ENCODE measurements at regions not wholly inside any gene's neighbourhood (a gene's known extent, or its start where the extent isn't known, plus 50 kb on each side); places are given as distances from the start of the nearest gene placed in this dataset.

DNA sequence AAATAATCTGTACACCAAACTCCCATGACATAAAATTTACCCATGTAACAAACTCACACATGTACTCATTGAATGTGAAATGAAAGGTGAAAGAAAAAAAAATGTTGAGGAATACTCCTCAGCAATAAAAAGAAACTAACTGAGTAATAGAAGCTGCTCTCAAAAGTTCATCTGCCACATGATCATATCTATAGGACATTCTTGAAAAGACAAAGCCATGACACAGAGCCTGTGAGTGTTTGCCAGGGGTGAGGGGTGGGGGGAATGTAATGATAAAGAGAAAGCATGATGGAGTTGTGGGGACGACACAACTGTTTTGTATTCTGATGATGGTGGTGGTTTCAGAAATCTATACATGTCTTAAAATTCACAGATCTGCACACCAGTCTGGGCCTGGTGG is 52.2 kb upstream of the TMC5 start:
- Histone ChIP-seq H3K4me2 (ENCODE audit: low read depth, low read length) (no peak overlapping the region), H3K23ac (ENCODE audit: low read depth, low read length) (no peak overlapping the region), H4K20me1 (ENCODE audit: insufficient read depth, low read length) (no peaks in the 10 kb centered on the region), H2AK9ac (replicated peaks; ENCODE audit: low read depth, low read length, poor library complexity) (no peak overlapping the region), H3K4me3 (ENCODE audit: insufficient read depth, low read depth, low read length) (no peak overlapping the region), H2BK120ac (ENCODE audit: low read depth, low read length) (no peak overlapping the region), H2BK15ac (ENCODE audit: low read depth, low read length) (no peak overlapping the region), H3K18ac (ENCODE audit: low read depth, low read length) (no peak overlapping the region), H3K4me1 (ENCODE audit: control insufficient read depth, insufficient read depth, low read length) (no peaks in the 10 kb centered on the region), H3K9me3 (ENCODE audit: control insufficient read depth, insufficient read depth, low read length) (no peaks in the 10 kb centered on the region), H2AK5ac (ENCODE audit: low read depth, low read length) (no peak overlapping the region), H4K91ac (ENCODE audit: insufficient read depth, low read depth, low read length) (no peak overlapping the region), H3K36me3 (ENCODE audit: control insufficient read depth, insufficient read depth, low read length) (no peaks in the 10 kb centered on the region), H3K9me1 (ENCODE audit: insufficient read depth, low read length) (no peaks in the 10 kb centered on the region), H3K79me1 (ENCODE audit: low read depth in 1 of 2, low read length in 2 of 2) (no peaks in the 10 kb centered on the region), H3K27ac (ENCODE audit: insufficient read depth, low read length) (no peak overlapping the region), H3K14ac (replicated peaks; ENCODE audit: low read depth, low read length) (no peak overlapping the region), H3K9ac (ENCODE audit: low read depth, low read length) (no peak overlapping the region), H4K8ac (ENCODE audit: low read depth in 2 of 2, low read length in 2 of 2) (no peak overlapping the region), H2BK20ac (ENCODE audit: low read depth, low read length) (no peak overlapping the region), H3K27me3 (ENCODE audit: control insufficient read depth, insufficient read depth, low read length) (no peaks in the 10 kb centered on the region), H3K4ac (ENCODE audit: low read depth, low read length) (no peak overlapping the region), H3K56ac (ENCODE audit: extremely low read depth, insufficient read depth, low read length) (no peak overlapping the region), H4K5ac (ENCODE audit: low read depth, low read length) (no peak overlapping the region), H2BK5ac (ENCODE audit: low read depth, low read length, poor library complexity, severe bottlenecking) (no peak overlapping the region), H2AFZ (replicated peaks; ENCODE audit: low read length, poor library complexity) (no peak overlapping the region)
- no peak for TF ChIP-seq MAFK (IDR thresholded peaks at IDR 0.05; ENCODE audit: low read depth, low read length)
- TF ChIP-seq RCOR1 (IDR thresholded peaks at IDR 0.05; ENCODE audit: insufficient replicate concordance, low read length): no peak
- no peak for TF ChIP-seq SMC3 (IDR thresholded peaks at IDR 0.05; ENCODE audit: low read depth, low read length)
- TF ChIP-seq CEBPB (IDR thresholded peaks at IDR 0.05; ENCODE audit: low read depth, low read length): no peak
- DNase-seq (no peak), ATAC-seq (ENCODE audit: low read depth) (no peak)
- in situ Hi-C loops (cut with MboI; ENCODE audit: low sequenced_read_pairs): no loop called here
- no CpG with 5 or more reads among the region's 1 CpG for WGBS, 2 experiments (ENCODE audit: extremely low coverage in 2 of 2, insufficient read length in 1 of 2)
- POLR2A ChIA-PET (ENCODE audit: unreplicated experiment): no interaction called here
- CTCF ChIA-PET: interaction anchor here (0.7 to 1.0 kb wide), 2 partner anchors 9 to 278 kb away, joined by 3 read pairs; no protein-coding TSS in a partner anchor
- intact Hi-C loops (cut with micrococcal nuclease): no loop called here
- dilution Hi-C loops (cut with HindIII; ENCODE audit: low sequenced_read_pairs, unreplicated experiment): no loop called here
- no TSS peak for BruUV-seq (replicated peaks)

Data from IMR-90 (cell line).